ENCODE measurements at regions not wholly inside any gene's neighbourhood (a gene's known extent, or its start where the extent isn't known, plus 50 kb on each side); places are given as distances from the start of the nearest gene placed in this dataset.

DNA sequence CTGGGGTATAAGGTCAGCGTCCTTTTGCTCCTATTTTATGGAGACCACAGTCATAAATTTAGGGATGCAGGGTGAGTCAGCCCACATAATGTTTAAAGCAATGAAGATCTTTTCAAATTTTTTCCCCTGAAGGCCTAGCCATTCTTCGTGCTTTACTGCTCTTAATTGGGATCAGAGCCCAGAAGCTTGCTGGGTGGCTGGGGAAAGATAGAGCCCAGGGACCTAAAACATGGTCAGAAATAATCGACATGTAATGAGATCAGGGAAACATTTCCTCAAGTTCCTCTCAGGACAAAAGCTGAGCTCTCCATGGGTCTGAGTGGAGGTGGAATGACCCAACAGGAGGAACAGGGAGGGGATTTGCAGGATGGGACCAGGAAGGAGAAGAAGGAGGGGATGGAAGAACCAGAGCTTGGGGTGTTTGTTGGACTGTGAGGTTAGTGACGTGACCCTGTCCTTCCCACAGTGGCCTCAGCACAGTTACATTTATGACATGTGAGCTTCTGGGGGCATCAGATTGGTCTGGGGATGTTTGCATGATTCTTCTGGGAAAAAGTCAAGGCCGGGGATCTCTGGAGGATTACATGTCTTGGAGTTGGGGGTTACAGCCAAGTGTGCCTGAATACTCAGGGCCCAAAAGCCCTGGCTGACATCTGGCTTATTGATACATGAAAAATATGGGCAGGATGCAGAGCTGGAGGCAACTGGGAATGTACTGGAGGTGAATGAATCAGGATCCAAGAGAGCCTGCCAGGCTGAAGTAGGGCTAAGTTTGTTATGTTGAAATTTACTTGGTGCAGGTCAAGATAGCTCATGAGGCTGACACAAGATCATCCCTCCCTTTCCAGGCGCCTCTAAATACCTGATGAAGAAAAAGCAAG is 477.9 kb downstream of the RPS24 start:
- Histone ChIP-seq H3K36me3 (ENCODE audit: insufficient read depth, low read length) (no peaks in the 10 kb centered on the region), H3K9me3 (ENCODE audit: low read length) (no peaks in the 10 kb centered on the region), H3K79me2 (ENCODE audit: insufficient read depth, low read depth, low read length) (no peaks in the 10 kb centered on the region), H4K20me1 (ENCODE audit: insufficient read depth, low read length) (no peaks in the 10 kb centered on the region), H3K4me3 (ENCODE audit: low read depth, low read length, poor library complexity, severe bottlenecking) (no peak overlapping the region), H2AFZ (ENCODE audit: low read length) (no peak overlapping the region), H3K4me2 (ENCODE audit: low read length) (no peak overlapping the region), H3K27ac (ENCODE audit: low read depth, low read length, poor library complexity, severe bottlenecking) (no peak overlapping the region), H3K4me1 (ENCODE audit: insufficient read depth, low read length, poor library complexity, severe bottlenecking) (no peaks in the 10 kb centered on the region), H3K9me2 (ENCODE audit: insufficient read depth, low read length) (no peaks in the 10 kb centered on the region)
- CTCF ChIA-PET (ENCODE audit: unreplicated experiment) = no interaction called here
- BruUV-seq (replicated peaks) = no TSS peak
- DNase-seq (ENCODE audit: low spot score) = no peak
- POLR2A ChIA-PET = no interaction called here
- TF ChIP-seq, protein P1, sequence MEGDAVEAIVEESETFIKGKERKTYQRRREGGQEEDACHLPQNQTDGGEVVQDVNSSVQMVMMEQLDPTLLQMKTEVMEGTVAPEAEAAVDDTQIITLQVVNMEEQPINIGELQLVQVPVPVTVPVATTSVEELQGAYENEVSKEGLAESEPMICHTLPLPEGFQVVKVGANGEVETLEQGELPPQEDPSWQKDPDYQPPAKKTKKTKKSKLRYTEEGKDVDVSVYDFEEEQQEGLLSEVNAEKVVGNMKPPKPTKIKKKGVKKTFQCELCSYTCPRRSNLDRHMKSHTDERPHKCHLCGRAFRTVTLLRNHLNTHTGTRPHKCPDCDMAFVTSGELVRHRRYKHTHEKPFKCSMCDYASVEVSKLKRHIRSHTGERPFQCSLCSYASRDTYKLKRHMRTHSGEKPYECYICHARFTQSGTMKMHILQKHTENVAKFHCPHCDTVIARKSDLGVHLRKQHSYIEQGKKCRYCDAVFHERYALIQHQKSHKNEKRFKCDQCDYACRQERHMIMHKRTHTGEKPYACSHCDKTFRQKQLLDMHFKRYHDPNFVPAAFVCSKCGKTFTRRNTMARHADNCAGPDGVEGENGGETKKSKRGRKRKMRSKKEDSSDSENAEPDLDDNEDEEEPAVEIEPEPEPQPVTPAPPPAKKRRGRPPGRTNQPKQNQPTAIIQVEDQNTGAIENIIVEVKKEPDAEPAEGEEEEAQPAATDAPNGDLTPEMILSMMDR (conservative IDR thresholded peaks at IDR 0.05; ENCODE audit: low read length) = no peak
- no peak for TF ChIP-seq EZH2phosphoT487 (IDR thresholded peaks at IDR 0.05; ENCODE audit: borderline replicate concordance, low read depth, low read length)
- intact Hi-C loops (cut with micrococcal nuclease; ENCODE audit: unreplicated experiment) = no loop called here

DNA sequence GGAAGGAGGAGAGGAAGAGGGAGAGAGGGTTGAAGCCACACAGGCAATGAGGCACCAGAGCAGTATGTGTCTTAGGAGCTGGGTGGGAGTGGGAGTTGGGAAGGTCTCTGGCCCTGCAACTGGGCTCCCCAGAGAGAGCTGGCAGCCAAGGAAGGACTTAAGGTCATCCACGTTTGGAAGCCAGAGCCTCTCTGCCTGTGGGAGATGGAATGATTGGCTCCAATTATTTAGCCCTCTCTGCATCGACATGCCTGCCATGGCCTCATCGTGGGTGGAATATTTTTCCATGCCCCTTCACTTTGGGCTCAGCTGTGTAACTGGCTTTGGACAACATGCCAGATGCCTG is 478.5 kb downstream of the RPS24 start:
- intact Hi-C loops (cut with micrococcal nuclease; ENCODE audit: unreplicated experiment) = no loop called here
- TF ChIP-seq, protein P1 (conservative IDR thresholded peaks at IDR 0.05; ENCODE audit: low read length) = no peak
- TF ChIP-seq EZH2phosphoT487 (IDR thresholded peaks at IDR 0.05; ENCODE audit: borderline replicate concordance, low read depth, low read length) = no peak
- Histone ChIP-seq H3K4me3 (ENCODE audit: low read depth, low read length, poor library complexity, severe bottlenecking) (no peak overlapping the region), H3K9me2 (ENCODE audit: insufficient read depth, low read length) (no peaks in the 10 kb centered on the region), H4K20me1 (ENCODE audit: insufficient read depth, low read length) (no peaks in the 10 kb centered on the region), H2AFZ (ENCODE audit: low read length) (no peak overlapping the region), H3K36me3 (ENCODE audit: insufficient read depth, low read length) (no peaks in the 10 kb centered on the region), H3K9me3 (ENCODE audit: low read length) (no peaks in the 10 kb centered on the region), H3K4me1 (ENCODE audit: insufficient read depth, low read length, poor library complexity, severe bottlenecking) (no peaks in the 10 kb centered on the region), H3K4me2 (ENCODE audit: low read length) (no peak overlapping the region), H3K27ac (ENCODE audit: low read depth, low read length, poor library complexity, severe bottlenecking) (no peak overlapping the region), H3K79me2 (ENCODE audit: insufficient read depth, low read depth, low read length) (no peaks in the 10 kb centered on the region)
- no peak for DNase-seq (ENCODE audit: low spot score)
- ChIA-PET POLR2A (no interaction called here), CTCF (ENCODE audit: unreplicated experiment) (no interaction called here)
- no TSS peak for BruUV-seq (replicated peaks)

DNA sequence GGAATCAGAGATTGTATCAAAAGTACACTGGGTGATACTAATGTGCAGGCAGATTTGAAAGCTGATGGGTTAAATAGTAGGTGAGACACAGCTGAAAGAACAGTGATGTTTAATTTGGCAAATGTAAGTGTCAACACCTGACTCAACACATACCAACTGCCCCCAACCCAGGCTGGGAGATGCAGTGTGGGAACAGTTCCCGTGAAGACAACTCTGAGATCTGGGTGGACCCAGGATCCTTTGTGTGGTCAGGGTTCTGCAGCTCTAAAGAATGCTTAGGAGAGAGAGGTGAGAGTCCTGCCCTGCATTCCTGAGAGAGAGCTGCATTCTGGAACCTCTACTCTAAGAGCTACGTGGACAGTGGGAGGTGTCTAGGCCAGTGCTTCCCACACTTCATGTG is 479.7 kb downstream of the RPS24 start:
- H3K27ac ChIP-seq (ENCODE audit: low read depth, low read length, poor library complexity, severe bottlenecking) = no peak overlapping the region
- ChIA-PET CTCF (ENCODE audit: unreplicated experiment) (no interaction called here), POLR2A (no interaction called here)
- H3K9me3 ChIP-seq (ENCODE audit: low read length) = no peaks in the 10 kb centered on the region
- H3K79me2 ChIP-seq (ENCODE audit: insufficient read depth, low read depth, low read length) = no peaks in the 10 kb centered on the region
- H4K20me1 ChIP-seq (ENCODE audit: insufficient read depth, low read length) = no peaks in the 10 kb centered on the region
- no peak overlapping the region for H3K4me2 ChIP-seq (ENCODE audit: low read length)
- H3K36me3 ChIP-seq (ENCODE audit: insufficient read depth, low read length) = no peaks in the 10 kb centered on the region
- H3K9me2 ChIP-seq (ENCODE audit: insufficient read depth, low read length) = no peaks in the 10 kb centered on the region
- no peak overlapping the region for H2AFZ ChIP-seq (ENCODE audit: low read length)
- no peak for DNase-seq (ENCODE audit: low spot score)
- no peak overlapping the region for H3K4me3 ChIP-seq (ENCODE audit: low read depth, low read length, poor library complexity, severe bottlenecking)
- intact Hi-C loops (cut with micrococcal nuclease; ENCODE audit: unreplicated experiment) = no loop called here
- no peaks in the 10 kb centered on the region for H3K4me1 ChIP-seq (ENCODE audit: insufficient read depth, low read length, poor library complexity, severe bottlenecking)
- no TSS peak for BruUV-seq (replicated peaks)
- TF ChIP-seq EZH2phosphoT487 (IDR thresholded peaks at IDR 0.05; ENCODE audit: borderline replicate concordance, low read depth, low read length) = no peak
- TF ChIP-seq, protein P1 (conservative IDR thresholded peaks at IDR 0.05; ENCODE audit: low read length) = no peak

All from OCI-LY7 (cell line).